ENCODE measurements at regions not wholly inside any gene's neighbourhood (a gene's known extent, or its start where the extent isn't known, plus 50 kb on each side); places are given as distances from the start of the nearest gene placed in this dataset.
"Not testable (repeated sequence)": the region's sequence is repeated elsewhere in the genome, so short reads cannot be mapped to it uniquely, and the experiment has no call there.

- Histone ChIP-seq H3K36me3 (ENCODE audit: insufficient read depth, low read length) (no peaks in the 10 kb centered on the region), H3K4me3 (ENCODE audit: insufficient read depth, low read length) (no peak overlapping the region), H3K4me1 (ENCODE audit: insufficient read depth, low read length) (peaks cover 18% of the 10 kb centered on the region), H2AFZ (ENCODE audit: low read length) (no peak overlapping the region), H3K27ac (ENCODE audit: low read depth, low read length) (no peak overlapping the region), H4K20me1 (ENCODE audit: insufficient read depth, low read length) (no peaks in the 10 kb centered on the region), H3K27me3 (ENCODE audit: insufficient read depth, low read length) (no peaks in the 10 kb centered on the region), H3K9me3 (ENCODE audit: low read depth, low read length) (peaks cover 6% of the 10 kb centered on the region), H3K4me2 (ENCODE audit: insufficient read depth, low read length) (no peak overlapping the region), H3K79me2 (ENCODE audit: insufficient read depth, low read length) (no peaks in the 10 kb centered on the region)
- TF ChIP-seq CTCF (IDR thresholded peaks at IDR 0.05; ENCODE audit: extremely low read depth, low read depth, low read length): no peak
- no peak for DNase-seq (ENCODE audit: insufficient read length, low spot score, missing footprints)
Observed at GRCh38 chr3:99313485-99313884, 324.9 kb upstream of the COL8A1 start.

GRCh38 chr3:99298661-99299060 is 339.7 kb upstream of the COL8A1 start:
- peaks cover 3% of the 10 kb centered on the region for H3K4me1 ChIP-seq (ENCODE audit: insufficient read depth, low read length)
- no peak overlapping the region for H2AFZ ChIP-seq (ENCODE audit: low read length)
- H3K9me3 ChIP-seq (ENCODE audit: low read depth, low read length): no peaks in the 10 kb centered on the region
- H3K4me3 ChIP-seq (ENCODE audit: insufficient read depth, low read length): no peak overlapping the region
- H3K27me3 ChIP-seq (ENCODE audit: insufficient read depth, low read length): no peaks in the 10 kb centered on the region
- no peak overlapping the region for H3K4me2 ChIP-seq (ENCODE audit: insufficient read depth, low read length)
- no peak overlapping the region for H3K27ac ChIP-seq (ENCODE audit: low read depth, low read length)
- no peaks in the 10 kb centered on the region for H3K36me3 ChIP-seq (ENCODE audit: insufficient read depth, low read length)
- TF ChIP-seq CTCF (IDR thresholded peaks at IDR 0.05; ENCODE audit: extremely low read depth, low read depth, low read length): no peak
- no peak for DNase-seq (ENCODE audit: insufficient read length, low spot score, missing footprints)
- no peaks in the 10 kb centered on the region for H3K79me2 ChIP-seq (ENCODE audit: insufficient read depth, low read length)
- H4K20me1 ChIP-seq (ENCODE audit: insufficient read depth, low read length): no peaks in the 10 kb centered on the region

- DNase-seq (ENCODE audit: insufficient read length, low spot score, missing footprints): no peak
Observed at GRCh38 chr3:99295836-99296235, 342.6 kb upstream of the COL8A1 start.

GRCh38 chr3:99294092-99294491 is 344.3 kb upstream of the COL8A1 start:
- DNase-seq (ENCODE audit: insufficient read length, low spot score, missing footprints); H3K79me2 ChIP-seq (ENCODE audit: insufficient read depth, low read length); H3K27ac ChIP-seq (ENCODE audit: low read depth, low read length); H4K20me1 ChIP-seq (ENCODE audit: insufficient read depth, low read length); H3K9me3 ChIP-seq (ENCODE audit: low read depth, low read length); H3K4me1 ChIP-seq (ENCODE audit: insufficient read depth, low read length); H3K27me3 ChIP-seq (ENCODE audit: insufficient read depth, low read length); H3K36me3 ChIP-seq (ENCODE audit: insufficient read depth, low read length): not testable (repeated sequence)
- H3K4me2 ChIP-seq (ENCODE audit: insufficient read depth, low read length): peak overlapping the region; percentile 32
- peak overlapping the region; percentile 30 for H3K4me3 ChIP-seq (ENCODE audit: insufficient read depth, low read length)
- H2AFZ ChIP-seq (ENCODE audit: low read length): peak overlapping the region; percentile 72

More at GRCh38 chr3:99295836-99296235, 342.6 kb upstream of the COL8A1 start:
- Histone ChIP-seq H3K27me3 (ENCODE audit: insufficient read depth, low read length) (no peaks in the 10 kb centered on the region), H2AFZ (ENCODE audit: low read length) (no peak overlapping the region), H3K4me2 (ENCODE audit: insufficient read depth, low read length) (no peak overlapping the region), H3K36me3 (ENCODE audit: insufficient read depth, low read length) (no peaks in the 10 kb centered on the region), H3K9me3 (ENCODE audit: low read depth, low read length) (no peaks in the 10 kb centered on the region), H3K79me2 (ENCODE audit: insufficient read depth, low read length) (no peaks in the 10 kb centered on the region), H4K20me1 (ENCODE audit: insufficient read depth, low read length) (no peaks in the 10 kb centered on the region), H3K4me1 (ENCODE audit: insufficient read depth, low read length) (peaks cover 3% of the 10 kb centered on the region), H3K27ac (ENCODE audit: low read depth, low read length) (no peak overlapping the region), H3K4me3 (ENCODE audit: insufficient read depth, low read length) (no peak overlapping the region)
- TF ChIP-seq CTCF (IDR thresholded peaks at IDR 0.05; ENCODE audit: extremely low read depth, low read depth, low read length): no peak

Measured in osteoblast (primary cell).